Right ventricle myocardium superior (tissue), 1 donor: ENCODE measurements at regions not wholly inside any gene's neighbourhood (a gene's known extent, or its start where the extent isn't known, plus 50 kb on each side); places are given as distances from the start of the nearest gene placed in this dataset.
"Not testable (repeated sequence)": the region's sequence is repeated elsewhere in the genome, so short reads cannot be mapped to it uniquely, and the experiment has no call there.

ENCODE experiments used
- ATAC-seq: fragments of 200-7000 bp; cut with Tn5 transposase; one replicate; pipeline ENCODE4 v1.9.1; 2020; ENCODE audit warnings: mild to moderate bottlenecking; ENCODE audit not compliant: poor library complexity
- DNase-seq: peaks from one replicate; pipeline ENCODE4 v3.0.0-alpha.2; 2020
- intact Hi-C: fragments of 100-400 bp; cut with DNase I; formaldehyde crosslinking; loops from one replicate; pipeline ENCODE4 v1.11.2; 2022
- donor health status: DM: no; HTN: yes; CAD: no; lungs with severe emphysema.

DNA sequence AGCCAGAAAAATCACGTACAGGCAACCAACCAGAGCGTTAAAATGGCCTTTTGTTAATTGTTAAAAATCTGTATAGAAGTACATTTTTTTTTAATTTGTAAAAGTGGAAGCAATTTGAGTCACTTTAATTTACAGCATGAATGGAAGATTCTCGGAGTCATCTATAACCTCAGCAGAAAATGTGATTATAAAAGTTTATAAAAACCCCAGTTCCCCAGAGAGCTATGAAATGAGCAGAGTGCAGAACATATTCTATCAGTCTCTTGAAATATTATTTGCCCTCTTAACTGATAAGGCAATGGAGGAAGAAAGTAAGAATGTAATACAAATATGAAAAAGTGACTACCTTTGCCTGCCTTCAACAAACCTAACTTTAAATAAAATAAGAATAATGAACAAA, 224.7 kb downstream of the BCL2L11 start:
- intact Hi-C loops, ATAC-seq, DNase-seq: not testable (repeated sequence)

DNA sequence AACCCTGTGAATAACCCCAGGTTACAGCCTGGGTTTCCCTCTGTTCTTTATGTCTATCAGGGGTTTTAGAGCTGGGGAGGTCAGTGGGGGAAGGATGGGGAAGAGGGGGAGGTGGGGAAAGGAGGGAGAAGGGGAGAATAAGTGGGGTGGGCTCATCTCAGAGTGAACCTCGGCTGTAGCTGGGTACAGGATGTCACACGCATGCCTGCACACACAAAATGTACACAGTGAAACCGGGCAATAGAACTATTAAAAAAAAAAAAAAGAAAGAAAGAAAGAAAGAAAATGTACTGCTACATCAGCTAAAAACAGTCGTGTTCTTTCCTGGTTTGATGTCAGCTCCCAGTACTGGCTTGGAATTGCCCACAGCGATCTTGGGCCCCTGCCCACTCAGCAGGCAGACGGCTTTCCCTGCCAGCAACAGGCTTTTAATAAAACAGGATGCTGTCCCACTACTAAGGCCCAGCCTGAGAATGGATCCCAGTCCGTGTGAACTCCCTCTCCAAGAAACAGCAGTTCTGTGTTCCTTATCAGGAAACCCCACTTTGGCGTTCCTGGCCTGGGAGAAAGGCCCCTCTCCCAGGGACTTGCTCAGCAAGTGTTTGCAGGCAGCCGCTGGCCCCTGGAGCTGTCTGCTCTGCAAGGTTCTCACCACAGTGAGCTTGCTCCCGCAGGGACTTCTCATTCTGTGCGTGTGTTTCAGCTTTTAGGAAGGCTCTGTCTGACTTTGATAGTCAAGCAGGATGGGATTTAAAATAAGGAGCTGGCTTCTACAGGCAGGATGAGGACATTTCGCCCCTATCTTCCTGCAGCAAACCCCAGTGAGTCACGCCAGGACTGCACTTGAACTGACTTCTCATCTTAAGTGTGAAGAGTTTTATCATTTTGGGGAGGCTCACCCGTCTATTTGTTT, 225.6 kb downstream of the BCL2L11 start:
- DNase-seq (peak; percentile 79), ATAC-seq (peak; percentile 93)
- intact Hi-C loops = not testable (repeated sequence)

DNA sequence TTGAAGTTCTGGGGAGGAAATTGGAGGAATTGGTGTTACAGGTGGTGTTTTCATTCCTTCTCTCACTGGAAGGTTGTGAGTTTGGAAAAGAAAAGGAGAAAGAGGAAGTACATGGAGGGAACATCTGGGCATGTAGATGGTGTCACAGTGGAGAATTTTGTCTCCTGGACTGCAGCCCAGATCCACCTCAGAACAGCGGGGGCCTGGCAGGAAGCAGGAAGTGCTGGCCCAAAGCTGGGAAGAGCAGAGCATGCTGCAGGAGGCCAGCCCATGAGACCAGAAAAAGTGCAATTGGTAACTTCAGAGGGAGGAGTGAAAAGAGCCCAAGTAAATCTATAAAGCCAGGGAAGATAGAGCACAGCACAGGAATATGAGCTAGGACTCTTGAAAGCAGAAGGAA, 227.0 kb downstream of the BCL2L11 start:
- intact Hi-C loops, DNase-seq: not testable (repeated sequence)
- peak; percentile 44 for ATAC-seq

DNA sequence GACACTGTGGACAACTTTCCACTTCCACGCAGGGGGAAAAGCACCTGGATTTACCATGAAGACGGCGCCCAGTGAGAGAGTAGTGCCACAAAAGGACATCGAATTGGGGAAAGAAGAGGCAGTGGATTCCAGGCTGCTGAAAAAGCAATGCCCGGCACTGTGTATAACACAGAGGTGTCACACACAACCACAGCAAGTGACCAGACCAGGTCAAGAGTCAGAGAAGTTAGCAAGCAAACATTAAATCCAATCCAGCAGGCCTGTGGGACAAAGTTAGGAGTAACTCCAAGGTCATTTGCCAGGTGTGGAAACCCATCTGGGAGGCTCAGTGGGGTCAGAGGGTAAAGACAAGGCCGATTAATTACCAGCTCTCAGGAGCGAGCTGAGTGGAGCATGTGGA, 227.6 kb downstream of the BCL2L11 start:
- ATAC-seq, intact Hi-C loops, DNase-seq: not testable (repeated sequence)

DNA sequence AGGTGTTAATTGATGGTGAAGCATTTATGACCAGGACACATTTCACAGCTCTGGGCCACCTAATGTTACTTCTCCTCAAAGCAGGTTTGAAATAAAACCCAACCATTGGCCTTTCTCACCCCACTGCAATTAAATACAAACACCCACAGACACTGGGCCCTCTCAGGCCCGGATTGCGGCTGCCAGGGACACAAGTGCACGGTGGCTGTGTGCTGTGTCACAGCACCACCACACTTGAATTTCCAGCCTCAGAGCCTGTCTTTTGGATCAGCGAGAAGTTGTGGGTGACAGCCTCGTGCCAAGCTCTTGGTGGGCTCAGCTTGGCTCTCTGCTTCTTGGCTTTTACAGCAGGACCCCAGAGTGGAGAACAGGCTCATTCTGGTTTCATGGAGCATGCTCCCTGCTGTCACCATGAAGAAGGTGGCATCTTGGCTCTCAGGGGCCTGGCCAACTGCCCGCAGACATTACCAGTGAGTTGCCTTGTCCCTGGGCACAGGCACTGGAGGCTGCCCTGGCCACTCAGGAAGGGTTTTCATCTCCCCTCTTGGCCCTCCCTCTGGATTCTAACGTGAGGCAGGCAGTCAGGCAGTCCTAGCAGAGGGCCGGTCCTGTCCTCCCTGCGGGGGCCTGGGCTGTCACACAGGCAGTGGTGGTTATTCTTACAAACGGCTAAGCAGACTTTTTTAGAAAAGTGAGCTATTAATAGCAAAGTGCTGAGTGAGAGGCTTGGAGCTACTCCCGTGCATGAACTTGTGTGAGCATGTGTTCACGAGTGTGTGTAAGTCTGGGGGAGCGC, 234.5 kb downstream of the BCL2L11 start:
- DNase-seq (peak; percentile 72), ATAC-seq (peak; percentile 88)
- intact Hi-C loops = not testable (repeated sequence)

DNA sequence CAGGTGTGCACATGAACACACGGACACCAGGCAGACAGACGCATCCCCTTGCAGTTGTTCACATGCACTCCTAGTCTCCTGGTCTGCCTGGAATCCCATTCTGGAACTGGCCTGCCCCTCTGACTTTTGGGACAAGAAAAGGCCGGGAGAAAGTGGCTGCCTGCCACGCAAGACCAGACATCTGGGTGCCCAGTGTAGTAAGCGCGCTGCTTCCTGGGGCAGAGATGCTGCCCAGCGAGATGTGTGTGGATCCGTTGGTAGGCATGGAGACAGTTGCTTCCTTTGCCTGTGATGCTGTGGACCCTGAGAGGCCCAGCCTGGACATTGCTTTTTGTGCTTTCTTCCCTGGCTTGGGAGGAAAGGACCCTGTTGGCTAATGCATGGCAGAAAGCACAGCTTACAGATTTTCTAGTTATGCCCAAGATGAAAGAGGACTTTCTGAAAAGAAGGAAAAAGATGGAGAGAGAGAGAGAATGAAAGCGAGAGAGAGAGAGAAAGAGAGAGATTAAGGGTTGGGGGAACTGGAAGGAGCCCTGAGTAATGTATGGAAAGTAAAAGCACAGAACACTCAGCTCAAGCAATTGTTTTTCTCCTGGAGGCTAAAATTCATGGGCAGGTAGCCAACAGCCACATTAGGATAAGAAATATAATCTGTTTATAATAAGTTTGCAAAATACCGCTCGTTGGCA, 235.3 kb downstream of the BCL2L11 start:
- intact Hi-C loops, DNase-seq: not testable (repeated sequence)
- peak; percentile 60 for ATAC-seq

DNA sequence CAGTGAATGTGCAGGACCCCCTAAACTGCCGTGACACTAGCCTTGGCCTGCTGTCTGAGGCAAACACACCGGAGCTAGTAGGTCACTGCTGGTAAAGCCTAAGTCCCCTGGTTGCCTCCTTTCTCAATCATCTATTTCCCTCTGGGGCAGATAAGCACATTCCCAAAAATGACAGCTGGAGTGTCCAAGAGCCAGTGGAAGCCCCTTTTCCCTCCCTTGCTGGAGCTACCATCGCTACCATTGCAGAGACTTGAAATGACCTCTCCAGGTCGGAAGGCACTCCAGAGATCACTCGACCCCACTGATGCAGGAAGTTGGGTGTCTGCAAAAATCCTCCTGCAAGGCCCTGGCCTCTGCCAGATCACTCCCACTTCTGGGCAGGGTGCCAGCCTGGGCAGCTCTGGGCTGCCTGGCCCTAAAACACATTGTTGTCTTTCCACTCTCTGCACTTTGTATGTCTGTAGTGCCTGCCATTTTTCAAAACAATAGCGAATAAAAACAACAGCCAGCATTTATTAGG, 235.9 kb downstream of the BCL2L11 start:
- DNase-seq (peak; percentile 89), ATAC-seq (peak; percentile 87)
- intact Hi-C loops = not testable (repeated sequence)

DNA sequence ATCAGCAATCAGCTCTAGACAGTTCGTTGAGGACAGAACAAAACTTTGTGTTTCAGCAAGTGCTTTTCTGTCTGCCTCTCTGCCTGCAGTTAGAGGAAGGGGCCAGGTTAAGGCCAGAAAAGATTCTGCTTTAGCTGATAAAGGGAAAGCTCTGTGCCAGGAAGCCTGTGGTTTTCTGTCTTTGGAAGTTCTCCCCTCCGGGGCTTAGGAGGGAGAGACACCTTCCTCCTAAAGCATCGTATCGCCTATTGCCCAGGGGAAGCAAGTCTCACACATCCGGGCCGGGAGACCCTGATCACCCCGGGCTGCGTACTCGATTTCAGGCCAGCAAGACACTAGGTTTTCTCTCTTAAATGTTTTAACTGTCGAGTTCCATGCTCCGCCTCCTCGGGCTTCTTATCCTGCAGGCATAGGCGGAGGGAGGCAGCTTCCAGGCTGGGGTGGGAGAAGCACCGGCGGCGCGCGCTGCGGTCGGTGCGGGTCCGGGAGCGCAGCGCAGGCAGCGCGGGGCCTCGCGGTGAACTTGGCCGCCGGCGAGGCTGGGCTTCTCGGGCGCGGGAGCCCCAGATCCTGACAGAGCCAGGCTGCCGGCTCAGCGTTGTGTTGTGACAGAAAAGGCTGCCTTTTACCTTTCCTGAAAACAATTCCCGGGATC, 245.4 kb downstream of the BCL2L11 start:
- intact Hi-C loops = not testable (repeated sequence)
- ATAC-seq (peak; percentile 80), DNase-seq (peak; percentile 46)

DNA sequence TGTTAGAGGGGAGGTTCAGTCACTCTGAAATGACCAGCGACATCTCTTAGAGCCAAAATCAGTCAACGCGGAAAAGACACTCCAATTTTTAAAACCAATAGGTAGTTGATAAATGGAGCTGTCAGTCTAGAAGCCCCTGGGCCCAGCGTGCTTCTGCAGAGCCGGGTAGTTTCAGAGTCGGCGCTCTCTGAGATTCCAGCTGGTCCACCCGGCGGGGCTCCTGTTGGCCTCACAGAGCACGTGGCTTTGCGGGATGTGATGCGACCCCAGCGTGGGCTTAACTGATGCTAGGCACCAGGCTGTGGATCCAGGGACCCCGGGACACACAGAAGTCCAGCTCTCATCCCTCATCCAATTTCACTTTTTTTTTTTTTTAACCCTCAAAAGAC, 245.9 kb downstream of the BCL2L11 start:
- intact Hi-C loops, DNase-seq: not testable (repeated sequence)
- peak; percentile 11 for ATAC-seq

DNA sequence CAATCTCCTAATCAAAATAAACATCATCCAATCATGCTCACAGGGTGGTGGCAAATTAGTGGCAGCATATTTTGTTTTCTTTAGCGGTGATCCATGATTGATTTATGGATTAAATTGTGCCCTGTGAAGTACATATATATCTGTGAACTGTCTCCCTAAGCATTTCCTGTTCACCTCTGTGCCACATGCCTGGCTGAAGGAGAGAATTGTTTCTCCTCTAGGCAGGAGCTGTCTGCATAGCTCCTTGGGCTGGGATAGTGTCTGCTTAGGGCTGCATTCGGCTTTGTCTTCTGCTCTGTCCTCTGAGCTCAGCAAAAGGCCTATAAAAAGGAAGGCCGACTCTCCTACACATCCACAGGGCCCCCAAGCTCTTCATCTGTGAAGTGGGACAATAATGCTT, 246.4 kb downstream of the BCL2L11 start:
- DNase-seq, ATAC-seq, intact Hi-C loops: not testable (repeated sequence)

DNA sequence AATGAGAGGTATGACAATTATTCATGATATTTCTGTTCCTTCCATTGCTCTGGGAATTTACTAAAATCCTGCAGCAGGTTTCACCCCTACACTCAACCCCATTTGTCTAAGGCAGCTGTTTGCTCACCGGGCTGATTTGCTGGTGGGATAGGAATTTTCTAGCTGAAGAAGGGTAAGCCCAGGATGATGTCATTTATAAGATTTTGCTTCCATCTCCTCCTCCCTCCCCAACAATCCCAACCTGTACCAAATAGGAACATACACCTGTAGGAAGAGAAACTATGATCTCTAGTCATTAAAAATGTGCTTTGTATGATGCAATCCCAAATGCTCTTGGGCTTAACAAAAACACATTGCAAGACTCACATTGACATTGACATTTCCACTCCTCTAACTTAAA, 247.2 kb downstream of the BCL2L11 start:
- intact Hi-C loops, ATAC-seq, DNase-seq: not testable (repeated sequence)

DNA sequence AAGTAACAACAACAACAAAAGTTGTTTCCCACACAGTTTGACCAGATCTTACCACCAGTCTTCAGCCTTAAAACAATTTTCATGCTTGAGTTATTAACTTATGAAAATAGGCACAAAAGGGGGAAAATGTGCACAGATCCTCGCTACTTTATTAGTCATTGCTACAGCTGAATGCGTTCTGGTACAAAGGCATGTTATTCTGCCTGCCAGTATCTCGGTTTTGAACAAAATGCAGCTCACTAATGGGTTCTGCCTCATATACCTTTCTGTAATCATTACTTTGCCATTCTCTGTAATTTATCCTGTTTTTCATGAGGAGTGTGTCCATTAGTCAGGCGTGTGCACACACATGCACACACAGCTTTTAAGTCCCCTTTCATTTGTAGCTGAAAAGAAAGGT, 247.6 kb downstream of the BCL2L11 start:
- ATAC-seq = not testable (repeated sequence)

DNA sequence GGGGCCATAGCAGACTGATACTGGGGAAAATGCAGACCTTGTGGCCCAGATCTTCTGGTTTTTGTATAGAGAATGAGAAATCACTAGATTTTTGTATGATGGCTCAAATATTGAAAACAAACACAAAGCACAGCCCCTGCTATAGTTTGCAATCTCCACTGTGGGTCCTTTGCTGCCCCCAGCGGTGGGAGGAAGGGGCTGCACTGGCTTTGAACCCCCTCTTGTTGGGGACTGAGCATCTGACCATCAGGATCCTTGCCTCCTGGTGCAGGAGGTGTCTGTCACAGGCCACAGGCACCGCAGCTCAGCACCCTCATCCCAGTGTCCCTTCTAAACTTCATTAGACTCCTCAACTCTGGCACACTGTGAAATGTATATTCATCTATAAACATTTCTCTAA, 252.3 kb downstream of the BCL2L11 start:
- intact Hi-C loops, ATAC-seq: not testable (repeated sequence)

More for the DNA sequence above, 247.6 kb downstream of the BCL2L11 start:
- DNase-seq, intact Hi-C loops: not testable (repeated sequence)

DNA sequence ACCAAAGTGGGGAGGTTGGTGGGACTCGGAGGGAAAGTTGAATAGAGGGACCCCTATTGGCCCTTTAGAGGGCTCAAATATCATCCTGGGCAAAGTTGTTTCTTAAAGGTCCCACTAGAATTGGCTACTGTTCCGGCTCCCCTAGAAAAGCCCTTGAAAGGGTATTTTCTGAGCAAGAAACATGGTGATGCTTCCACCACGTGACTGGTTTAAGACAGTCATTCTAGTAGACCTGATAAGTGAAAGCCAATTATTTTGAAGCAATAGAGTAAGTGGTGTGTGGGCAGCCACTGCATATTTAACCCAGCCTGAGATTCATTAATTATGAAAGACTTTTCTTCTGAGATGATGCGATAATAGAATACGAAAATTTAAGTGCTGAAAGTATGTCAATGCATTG, 253.3 kb downstream of the BCL2L11 start:
- intact Hi-C loops, ATAC-seq, DNase-seq: not testable (repeated sequence)

More for the DNA sequence above, 252.3 kb downstream of the BCL2L11 start:
- not testable (repeated sequence) for DNase-seq

DNA sequence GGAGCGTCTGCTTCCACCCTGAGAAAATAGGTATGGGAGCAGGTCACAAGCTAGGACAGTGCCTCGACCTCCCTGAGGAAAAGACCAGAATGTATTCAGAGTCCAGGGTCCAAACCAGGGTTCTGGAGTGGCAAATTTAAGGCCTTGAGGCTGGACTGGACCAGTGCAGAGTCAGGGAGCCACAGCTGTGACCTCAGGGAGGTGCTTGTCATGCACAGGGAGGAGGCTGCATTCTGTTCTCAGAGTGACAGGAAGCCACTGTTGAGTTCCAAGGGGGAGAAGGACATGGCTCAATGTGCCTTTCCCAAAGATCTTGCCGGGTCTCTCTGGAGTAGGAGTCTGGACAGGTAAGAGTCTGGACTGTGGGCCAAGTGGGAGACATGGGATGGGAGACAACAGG, 254.0 kb downstream of the BCL2L11 start:
- ATAC-seq, intact Hi-C loops, DNase-seq: not testable (repeated sequence)

DNA sequence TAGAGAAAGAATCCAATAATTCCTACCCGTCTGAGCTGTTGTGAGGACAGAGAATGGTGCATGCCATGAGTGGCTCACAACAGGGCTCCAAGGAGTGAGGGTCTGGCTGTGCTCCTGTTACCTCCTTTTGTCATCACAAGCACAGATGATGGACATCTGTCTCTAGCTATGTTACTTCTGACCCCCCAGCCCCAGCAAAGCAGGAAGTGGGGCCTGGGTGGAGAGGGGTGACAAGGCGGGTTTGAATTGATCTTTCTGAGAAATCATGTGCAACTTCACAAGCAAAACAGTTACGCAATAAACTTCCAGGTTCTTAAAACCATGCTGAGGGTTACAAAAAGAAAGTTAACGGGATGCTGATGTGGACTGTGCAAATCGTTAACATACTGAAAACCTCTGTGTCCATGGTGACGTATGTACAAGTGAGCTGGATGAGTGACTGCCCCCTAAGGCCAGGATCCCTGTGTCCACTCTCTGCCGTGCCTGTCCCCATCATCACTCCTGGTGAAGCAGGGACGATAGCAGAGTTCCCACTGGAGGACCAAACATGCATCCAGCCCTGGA, 254.7 kb downstream of the BCL2L11 start:
- ATAC-seq, intact Hi-C loops, DNase-seq: not testable (repeated sequence)

DNA sequence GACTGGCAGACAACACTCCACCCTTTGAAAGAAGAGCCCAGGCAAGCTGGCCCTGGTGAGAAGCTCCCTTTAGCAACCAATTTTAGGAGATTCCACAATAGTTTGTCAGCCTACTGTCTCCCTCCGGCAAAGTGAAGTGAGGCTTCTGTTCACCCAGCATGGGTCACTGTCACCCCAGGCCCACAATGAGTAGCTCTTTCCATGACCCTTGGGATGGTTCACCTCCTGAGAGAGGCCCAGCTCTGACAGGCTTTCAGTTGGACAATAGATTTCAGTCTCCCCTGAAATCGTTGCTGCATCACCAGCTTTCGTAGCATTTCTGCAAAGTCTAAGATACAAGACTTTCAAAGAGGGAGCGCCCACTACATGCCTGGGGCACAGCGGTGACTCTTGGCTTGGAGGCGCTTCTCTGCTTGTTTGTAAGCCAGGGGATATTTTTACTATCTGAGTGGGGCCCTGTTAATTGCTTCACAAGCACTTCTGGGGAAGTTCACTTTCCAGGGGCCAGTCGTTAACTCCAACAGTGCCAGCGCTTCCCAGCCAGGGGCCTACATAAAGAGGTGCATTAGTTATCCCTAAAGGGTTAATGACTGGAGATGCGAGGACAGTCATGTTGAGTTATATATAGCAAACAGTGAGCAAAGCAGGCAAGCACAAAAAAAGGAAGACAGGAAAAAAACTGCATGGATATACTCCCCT, 255.7 kb downstream of the BCL2L11 start:
- DNase-seq, intact Hi-C loops: not testable (repeated sequence)
- peak; percentile 80 for ATAC-seq
